Neuronal stem cell (in vitro differentiated cells): ENCODE measurements at regions not wholly inside any gene's neighbourhood (a gene's known extent, or its start where the extent isn't known, plus 50 kb on each side); places are given as distances from the start of the nearest gene placed in this dataset.

Experiments
- DNase-seq: peaks from one replicate; pipeline ENCODE4 v3.0.0-alpha.2; 2013; ENCODE audit warnings: low spot score
- H2AFZ ChIP-seq: one replicate; pipeline ENCODE4 v1.6.1; 2013; ENCODE audit warnings: mild to moderate bottlenecking, low read length, inconsistent platforms
- H2AK5ac ChIP-seq: 2 replicates; pipeline ENCODE4 v1.6.1; 2013; ENCODE audit warnings: low read depth, mild to moderate bottlenecking, inconsistent platforms, low read length, moderate library complexity, mixed read lengths
- H2BK120ac ChIP-seq: 2 replicates; pipeline ENCODE4 v1.6.1; 2013; ENCODE audit warnings: low read depth, mild to moderate bottlenecking, inconsistent platforms, low read length, moderate library complexity, mixed read lengths
- H2BK12ac ChIP-seq: one replicate; pipeline ENCODE4 v1.6.1; 2013; ENCODE audit warnings: low read length, inconsistent platforms
- H2BK15ac ChIP-seq: 2 replicates; pipeline ENCODE4 v1.6.1; 2013; ENCODE audit warnings: mild to moderate bottlenecking, low read length, inconsistent platforms, mixed read lengths
- H2BK5ac ChIP-seq: one replicate; pipeline ENCODE4 v1.6.1; 2013; ENCODE audit warnings: inconsistent platforms, mild to moderate bottlenecking, low read length, moderate library complexity
- H3K14ac ChIP-seq: one replicate; pipeline ENCODE4 v1.6.1; 2013; ENCODE audit warnings: low read length, inconsistent platforms
- H3K18ac ChIP-seq: 2 replicates; pipeline ENCODE4 v1.6.1; 2013; ENCODE audit warnings: low read length, inconsistent platforms
- H3K23ac ChIP-seq: 2 replicates; pipeline ENCODE4 v1.6.1; 2013; ENCODE audit warnings: low read depth, mild to moderate bottlenecking, mixed read lengths, low read length, inconsistent platforms; ENCODE audit not compliant: poor library complexity
- H3K27ac ChIP-seq: replicated peaks from 3 replicates; pipeline ENCODE4 v1.5.1; 2013; ENCODE audit warnings: low read length, inconsistent platforms
- H3K27me3 ChIP-seq, 3 experiments: 2 replicates each; pipeline ENCODE4 v1.6.1; 2013; ENCODE audit warnings: low read length in 3 of 3, mild to moderate bottlenecking in 2 of 3, inconsistent platforms in 1 of 3, low read depth in 1 of 3, mixed read lengths in 1 of 3, moderate library complexity in 1 of 3; ENCODE audit not compliant: control insufficient read depth in 3 of 3, insufficient read depth in 3 of 3
- H3K36me3 ChIP-seq, 2 donors: replicated peaks in 1 of 2; 2 replicates each; pipeline ENCODE4 v1.6.1; 2013; ENCODE audit warnings: low read length in 2 of 2; ENCODE audit not compliant: control insufficient read depth in 2 of 2, insufficient read depth in 2 of 2
- H3K4ac ChIP-seq: 2 replicates; pipeline ENCODE4 v1.6.1; 2013; ENCODE audit warnings: inconsistent platforms, mild to moderate bottlenecking, low read length, moderate library complexity
- H3K4me1 ChIP-seq, 2 donors: 1 replicate in 1 of 2; 2 replicates in 1 of 2; pipeline ENCODE4 v1.6.1; 2013; ENCODE audit warnings: low read length in 2 of 2, low read depth in 1 of 2; ENCODE audit not compliant: control insufficient read depth in 2 of 2, insufficient read depth in 1 of 2
- H3K4me2 ChIP-seq: one replicate; pipeline ENCODE4 v1.6.1; 2013; ENCODE audit warnings: mild to moderate bottlenecking, low read length, inconsistent platforms; ENCODE audit not compliant: insufficient read depth, poor library complexity, severe bottlenecking
- H3K4me3 ChIP-seq, 2 donors: 2 replicates each; pipeline ENCODE4 v1.5.1; 2013; ENCODE audit warnings: low read length in 2 of 2, mild to moderate bottlenecking in 2 of 2, inconsistent platforms in 1 of 2, moderate library complexity in 1 of 2
- H3K79me1 ChIP-seq: one replicate; pipeline ENCODE4 v1.6.1; 2013; ENCODE audit warnings: low read depth, mild to moderate bottlenecking, inconsistent platforms, low read length, moderate library complexity
- H3K9ac ChIP-seq: one replicate; pipeline ENCODE4 v1.6.1; 2013; ENCODE audit warnings: mild to moderate bottlenecking, low read depth, low read length, inconsistent platforms; ENCODE audit not compliant: poor library complexity
- H3K9me3 ChIP-seq, 2 donors: replicated peaks in 1 of 2; 2 replicates each; pipeline versions ENCODE3 to v1.6.1; 2013; ENCODE audit warnings: low read length in 2 of 2, mild to moderate bottlenecking in 2 of 2, inconsistent platforms in 1 of 2, low read depth in 1 of 2, mixed read lengths in 1 of 2, moderate library complexity in 1 of 2; ENCODE audit not compliant: control insufficient read depth in 2 of 2, insufficient read depth in 1 of 2
- H4K8ac ChIP-seq: one replicate; pipeline ENCODE4 v1.6.1; 2013; ENCODE audit warnings: low read depth, mild to moderate bottlenecking, inconsistent platforms, low read length, moderate library complexity
- H4K91ac ChIP-seq: one replicate; pipeline ENCODE4 v1.6.1; 2013; ENCODE audit warnings: low read length, low read depth, mild to moderate bottlenecking, inconsistent platforms; ENCODE audit not compliant: poor library complexity
- WGBS, 2 donors: extraction: QIAGEN DNeasy Blood & Tissue Kit; methylation state at CpG; one replicate each; pipeline ENCODE4 v1.1.7; 2013; ENCODE audit warnings: missing lambda C conversion rate in 2 of 2, mixed read lengths in 1 of 2; ENCODE audit not compliant: insufficient read length in 2 of 2, insufficient replicate concordance in 1 of 2; ENCODE audit errors: extremely low coverage in 2 of 2; 5-methylcytosine and 5-hydroxymethylcytosine counted together

- H2AFZ ChIP-seq = no peak overlapping the region
- no CpG with 5 or more reads among the region's 2 CpGs for WGBS, 2 donors
- peaks cover 9 to 11% of the 10 kb centered on the region in 2 donors for H3K9me3 ChIP-seq
- no peak overlapping the region for H2BK120ac ChIP-seq
- no peak overlapping the region for H2AK5ac ChIP-seq
- H3K9ac ChIP-seq = no peak overlapping the region
- no peak overlapping the region for H2BK5ac ChIP-seq
- H3K36me3 ChIP-seq = no peaks in the 10 kb centered on the region
- H3K27me3 ChIP-seq = no peaks in the 10 kb centered on the region
- no peak overlapping the region for H3K14ac ChIP-seq
- H2BK15ac ChIP-seq = no peak overlapping the region
- H3K23ac ChIP-seq = no peak overlapping the region
- no peak overlapping the region for H3K4ac ChIP-seq
- H3K79me1 ChIP-seq = peaks cover 2% of the 10 kb centered on the region
- no peak for DNase-seq
- no peak overlapping the region for H3K4me3 ChIP-seq
- no peaks in the 10 kb centered on the region for H3K4me1 ChIP-seq
- no peak overlapping the region for H3K27ac ChIP-seq
- H4K8ac ChIP-seq = no peak overlapping the region
- no peak overlapping the region for H2BK12ac ChIP-seq
- H3K18ac ChIP-seq = no peak overlapping the region
- H3K4me2 ChIP-seq = no peak overlapping the region
- H4K91ac ChIP-seq = no peak overlapping the region
Measured at GRCh38 chr10:3714967-3715366, 70.0 kb downstream of the KLF6 start.

DNA sequence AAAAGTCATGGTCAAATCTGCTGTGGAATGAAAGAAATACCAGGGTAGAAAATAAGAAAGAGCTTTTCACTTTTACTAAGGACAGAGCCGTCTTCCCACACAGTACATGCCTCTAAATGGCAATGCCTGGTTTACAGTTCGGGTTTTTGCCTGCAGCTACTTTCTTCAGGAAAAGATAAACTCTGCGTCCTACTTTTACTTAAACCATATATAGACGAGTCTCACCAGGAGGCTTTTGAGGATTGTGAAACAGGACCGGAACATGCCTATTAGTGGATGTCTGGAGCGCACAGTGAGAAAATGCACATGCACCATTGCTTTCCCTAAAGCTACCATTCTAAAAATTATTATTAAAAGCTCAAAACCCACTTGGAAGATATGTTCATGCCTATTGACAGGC is 70.5 kb downstream of the KLF6 start:
- no peak overlapping the region for H2BK12ac ChIP-seq
- H3K23ac ChIP-seq = no peak overlapping the region
- no peak overlapping the region for H3K14ac ChIP-seq
- H3K79me1 ChIP-seq = peaks cover 2% of the 10 kb centered on the region
- no peak overlapping the region for H4K91ac ChIP-seq
- no CpG with 5 or more reads among the region's 6 CpGs for WGBS, 2 donors
- H3K27ac ChIP-seq = no peak overlapping the region
- H3K36me3 ChIP-seq = no peaks in the 10 kb centered on the region
- DNase-seq = no peak
- H3K27me3 ChIP-seq = no peaks in the 10 kb centered on the region
- H3K4ac ChIP-seq = no peak overlapping the region
- H3K9ac ChIP-seq = no peak overlapping the region
- H3K4me1 ChIP-seq = no peaks in the 10 kb centered on the region
- no peak overlapping the region for H4K8ac ChIP-seq
- H3K18ac ChIP-seq = no peak overlapping the region
- no peak overlapping the region for H2AK5ac ChIP-seq
- no peak overlapping the region for H2BK120ac ChIP-seq
- no peak overlapping the region for H2AFZ ChIP-seq
- H2BK15ac ChIP-seq = no peak overlapping the region
- no peak overlapping the region for H2BK5ac ChIP-seq
- H3K4me2 ChIP-seq = no peak overlapping the region
- peaks cover 9 to 11% of the 10 kb centered on the region in 2 donors for H3K9me3 ChIP-seq
- no peak overlapping the region for H3K4me3 ChIP-seq

GRCh38 chr10:3712707-3713106 is 72.3 kb downstream of the KLF6 start:
- Histone ChIP-seq H3K18ac (no peak overlapping the region), H3K23ac (no peak overlapping the region), H2BK15ac (no peak overlapping the region), H3K4me3 (no peak overlapping the region), H3K4me2 (no peak overlapping the region), H2BK5ac (no peak overlapping the region), H4K8ac (no peak overlapping the region), H2AK5ac (no peak overlapping the region), H3K4ac (no peak overlapping the region), H2BK120ac (no peak overlapping the region), H3K9me3 (peaks cover 7 to 11% of the 10 kb centered on the region in 2 donors), H3K27me3 (no peaks in the 10 kb centered on the region), H2AFZ (no peak overlapping the region), H3K9ac (no peak overlapping the region), H4K91ac (no peak overlapping the region), H3K36me3 (no peaks in the 10 kb centered on the region), H3K4me1 (no peaks in the 10 kb centered on the region), H3K14ac (no peak overlapping the region), H3K79me1 (peaks cover 2% of the 10 kb centered on the region), H3K27ac (no peak overlapping the region), H2BK12ac (no peak overlapping the region)
- DNase-seq = no peak
- WGBS, 2 donors = no CpG with 5 or more reads among the region's 1 CpG

DNA sequence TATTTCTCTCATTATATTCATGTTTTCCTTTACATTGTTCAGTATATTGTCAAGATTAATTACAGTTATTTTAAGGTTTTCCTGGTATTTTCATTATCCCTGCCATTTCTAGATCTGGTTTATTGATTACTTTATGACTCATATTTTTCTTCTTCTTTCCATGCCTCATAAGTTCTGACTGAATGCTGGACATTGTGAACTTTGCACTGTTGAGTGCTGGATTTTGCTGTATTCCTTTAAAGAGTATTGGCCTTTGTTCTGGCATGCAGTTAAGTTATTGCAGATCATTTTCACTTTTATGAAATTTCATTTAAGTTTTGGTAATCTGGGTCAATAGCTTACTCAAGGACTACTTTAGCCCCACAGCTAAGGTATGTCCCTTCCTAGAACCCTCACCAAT is 73.1 kb downstream of the KLF6 start:
- no peak for DNase-seq
- Histone ChIP-seq H3K36me3 (no peaks in the 10 kb centered on the region), H3K9me3 (peaks cover 3 to 11% of the 10 kb centered on the region in 2 donors), H4K8ac (no peak overlapping the region), H2AFZ (no peak overlapping the region), H3K18ac (no peak overlapping the region), H3K14ac (no peak overlapping the region), H3K79me1 (peaks cover 2% of the 10 kb centered on the region), H3K27ac (no peak overlapping the region), H4K91ac (no peak overlapping the region), H2AK5ac (no peak overlapping the region), H3K9ac (no peak overlapping the region), H2BK15ac (no peak overlapping the region), H2BK12ac (no peak overlapping the region), H3K23ac (no peak overlapping the region), H2BK5ac (no peak overlapping the region), H3K4me2 (no peak overlapping the region), H2BK120ac (no peak overlapping the region), H3K4me3 (no peak overlapping the region), H3K27me3 (no peaks in the 10 kb centered on the region), H3K4ac (no peak overlapping the region), H3K4me1 (no peaks in the 10 kb centered on the region)
